HL-60 (cell line): ENCODE measurements at regions not wholly inside any gene's neighbourhood (a gene's known extent, or its start where the extent isn't known, plus 50 kb on each side); places are given as distances from the start of the nearest gene placed in this dataset.

Experiments used
- DNase-seq, 2 experiments: peaks; one replicate each; pipeline ENCODE4 v3.0.0-alpha.2; 2010 to 2020; ENCODE audit warnings: low read depth in 1 of 2, low spot score in 1 of 2
- H3K27ac ChIP-seq: fragments of 250-450 bp; sonication (Bioruptor Pico); replicated peaks from 2 replicates; pipeline ENCODE4 v1.5.1; 2020; ENCODE audit warnings: mild to moderate bottlenecking, moderate library complexity
- H3K27me3 ChIP-seq: fragments of 250-450 bp; sonication (Bioruptor Pico); 2 replicates; pipeline ENCODE4 v1.5.1; 2021; ENCODE audit warnings: mild to moderate bottlenecking, moderate library complexity; ENCODE audit not compliant: insufficient read depth, poor library complexity, severe bottlenecking
- H3K4me3 ChIP-seq: replicated peaks from 2 replicates; pipeline ENCODE4 v1.5.1; 2011; ENCODE audit warnings: mild to moderate bottlenecking, control low read depth, low read length; ENCODE audit not compliant: insufficient read depth
- GABPA ChIP-seq: IDR thresholded peaks from 2 replicates; pipeline ENCODE4 v1.6.1; 2012; ENCODE audit warnings: low read depth
- POLR2AphosphoS5 ChIP-seq: IDR thresholded peaks from 2 replicates; pipeline ENCODE4 v1.6.1; 2012; ENCODE audit warnings: low read depth
- SPI1 ChIP-seq: IDR thresholded peaks from 2 replicates; pipeline ENCODE4 v1.6.1; 2012; ENCODE audit warnings: low read depth, mild to moderate bottlenecking, borderline replicate concordance
- TF ChIP-seq, protein P1 (sequence below): IDR thresholded peaks from 2 replicates; pipeline ENCODE4 v1.6.1; 2012; ENCODE audit warnings: low read depth; ENCODE audit not compliant: insufficient replicate concordance
- TF ChIP-seq, protein P2 (sequence below): IDR thresholded peaks from one replicate; pipeline ENCODE4 v1.5.1; 2011; ENCODE audit warnings: low read length, control low read depth, inconsistent platforms; ENCODE audit not compliant: insufficient read depth

DNA sequence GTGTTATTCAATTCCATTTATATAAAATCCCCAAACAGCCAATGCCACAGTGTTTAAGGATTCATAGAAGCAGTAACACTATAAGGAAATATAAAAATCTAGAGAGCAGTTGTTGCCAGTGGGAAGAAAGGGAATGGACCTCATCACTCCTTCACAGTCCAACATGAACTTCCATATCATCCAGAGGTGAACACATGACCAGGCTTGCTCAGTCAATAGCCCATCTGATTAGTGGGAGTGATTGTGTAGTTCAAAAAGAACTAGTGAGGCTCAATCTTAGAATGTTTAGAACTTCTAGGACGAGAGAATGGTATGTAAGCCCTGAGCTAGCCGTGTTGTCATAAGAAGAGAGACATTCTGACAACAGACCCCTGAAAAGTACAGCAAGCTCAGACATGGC is 314.1 kb downstream of the LIG4 start:
- Histone ChIP-seq H3K4me3 (no peak overlapping the region), H3K27me3 (no peaks in the 10 kb centered on the region), H3K27ac (no peak overlapping the region)
- no peak for DNase-seq
- no peak for TF ChIP-seq GABPA
- TF ChIP-seq, protein P1, sequence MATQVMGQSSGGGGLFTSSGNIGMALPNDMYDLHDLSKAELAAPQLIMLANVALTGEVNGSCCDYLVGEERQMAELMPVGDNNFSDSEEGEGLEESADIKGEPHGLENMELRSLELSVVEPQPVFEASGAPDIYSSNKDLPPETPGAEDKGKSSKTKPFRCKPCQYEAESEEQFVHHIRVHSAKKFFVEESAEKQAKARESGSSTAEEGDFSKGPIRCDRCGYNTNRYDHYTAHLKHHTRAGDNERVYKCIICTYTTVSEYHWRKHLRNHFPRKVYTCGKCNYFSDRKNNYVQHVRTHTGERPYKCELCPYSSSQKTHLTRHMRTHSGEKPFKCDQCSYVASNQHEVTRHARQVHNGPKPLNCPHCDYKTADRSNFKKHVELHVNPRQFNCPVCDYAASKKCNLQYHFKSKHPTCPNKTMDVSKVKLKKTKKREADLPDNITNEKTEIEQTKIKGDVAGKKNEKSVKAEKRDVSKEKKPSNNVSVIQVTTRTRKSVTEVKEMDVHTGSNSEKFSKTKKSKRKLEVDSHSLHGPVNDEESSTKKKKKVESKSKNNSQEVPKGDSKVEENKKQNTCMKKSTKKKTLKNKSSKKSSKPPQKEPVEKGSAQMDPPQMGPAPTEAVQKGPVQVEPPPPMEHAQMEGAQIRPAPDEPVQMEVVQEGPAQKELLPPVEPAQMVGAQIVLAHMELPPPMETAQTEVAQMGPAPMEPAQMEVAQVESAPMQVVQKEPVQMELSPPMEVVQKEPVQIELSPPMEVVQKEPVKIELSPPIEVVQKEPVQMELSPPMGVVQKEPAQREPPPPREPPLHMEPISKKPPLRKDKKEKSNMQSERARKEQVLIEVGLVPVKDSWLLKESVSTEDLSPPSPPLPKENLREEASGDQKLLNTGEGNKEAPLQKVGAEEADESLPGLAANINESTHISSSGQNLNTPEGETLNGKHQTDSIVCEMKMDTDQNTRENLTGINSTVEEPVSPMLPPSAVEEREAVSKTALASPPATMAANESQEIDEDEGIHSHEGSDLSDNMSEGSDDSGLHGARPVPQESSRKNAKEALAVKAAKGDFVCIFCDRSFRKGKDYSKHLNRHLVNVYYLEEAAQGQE: no peak
- TF ChIP-seq, protein P2, sequence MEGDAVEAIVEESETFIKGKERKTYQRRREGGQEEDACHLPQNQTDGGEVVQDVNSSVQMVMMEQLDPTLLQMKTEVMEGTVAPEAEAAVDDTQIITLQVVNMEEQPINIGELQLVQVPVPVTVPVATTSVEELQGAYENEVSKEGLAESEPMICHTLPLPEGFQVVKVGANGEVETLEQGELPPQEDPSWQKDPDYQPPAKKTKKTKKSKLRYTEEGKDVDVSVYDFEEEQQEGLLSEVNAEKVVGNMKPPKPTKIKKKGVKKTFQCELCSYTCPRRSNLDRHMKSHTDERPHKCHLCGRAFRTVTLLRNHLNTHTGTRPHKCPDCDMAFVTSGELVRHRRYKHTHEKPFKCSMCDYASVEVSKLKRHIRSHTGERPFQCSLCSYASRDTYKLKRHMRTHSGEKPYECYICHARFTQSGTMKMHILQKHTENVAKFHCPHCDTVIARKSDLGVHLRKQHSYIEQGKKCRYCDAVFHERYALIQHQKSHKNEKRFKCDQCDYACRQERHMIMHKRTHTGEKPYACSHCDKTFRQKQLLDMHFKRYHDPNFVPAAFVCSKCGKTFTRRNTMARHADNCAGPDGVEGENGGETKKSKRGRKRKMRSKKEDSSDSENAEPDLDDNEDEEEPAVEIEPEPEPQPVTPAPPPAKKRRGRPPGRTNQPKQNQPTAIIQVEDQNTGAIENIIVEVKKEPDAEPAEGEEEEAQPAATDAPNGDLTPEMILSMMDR: no peak
- no peak for TF ChIP-seq POLR2AphosphoS5
- no peak for TF ChIP-seq SPI1

DNA sequence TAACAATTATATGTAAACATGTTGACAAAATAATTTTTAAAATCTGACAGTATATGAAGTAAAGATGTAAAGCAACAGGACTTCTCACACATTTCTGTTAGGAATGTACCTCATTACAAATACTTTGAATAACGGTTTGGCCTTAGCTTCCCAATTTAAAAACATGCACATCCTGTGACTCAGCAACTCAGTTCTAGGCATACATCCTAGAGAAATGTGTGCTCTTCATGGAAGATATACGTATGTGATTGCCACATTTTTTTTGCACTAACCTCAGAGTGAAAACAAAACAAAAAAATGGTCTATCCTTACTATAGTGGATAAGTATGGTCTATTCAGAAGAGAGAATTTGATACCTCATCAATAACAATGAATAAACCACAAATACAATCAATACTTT is 314.6 kb downstream of the LIG4 start:
- Histone ChIP-seq H3K27me3 (no peaks in the 10 kb centered on the region), H3K27ac (no peak overlapping the region), H3K4me3 (no peak overlapping the region)
- TF ChIP-seq, protein P2: no peak
- TF ChIP-seq GABPA (no peak), SPI1 (no peak), POLR2AphosphoS5 (no peak)
- TF ChIP-seq, protein P1: no peak
- DNase-seq: no peak

DNA sequence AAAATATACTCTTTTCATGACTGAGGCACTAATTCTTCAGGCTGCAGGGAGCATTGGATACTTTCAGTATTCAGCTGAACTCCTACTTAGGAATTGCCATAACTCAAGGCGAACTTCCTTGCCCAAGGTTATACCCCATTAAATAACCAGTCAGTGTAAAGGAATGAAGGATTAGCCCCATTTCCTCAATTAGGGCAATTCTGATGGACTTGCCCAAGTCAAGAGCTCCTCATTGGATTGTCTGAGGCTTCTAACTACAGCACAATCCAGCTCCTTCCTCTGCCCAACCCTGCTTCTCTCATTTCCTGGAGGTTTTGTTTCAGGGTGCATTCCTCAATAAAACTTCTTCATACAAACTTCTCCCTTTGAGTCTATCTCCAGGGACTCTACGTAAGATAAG is 329.2 kb downstream of the LIG4 start:
- TF ChIP-seq, protein P2: no peak
- TF ChIP-seq SPI1 (no peak), POLR2AphosphoS5 (no peak), GABPA (no peak)
- TF ChIP-seq, protein P1: no peak
- H3K4me3 ChIP-seq: no peak overlapping the region

More for the DNA sequence above, 329.2 kb downstream of the LIG4 start:
- no peak for DNase-seq
- Histone ChIP-seq H3K27me3 (peaks cover 2% of the 10 kb centered on the region), H3K27ac (no peak overlapping the region)
